ENCODE measurements at regions not wholly inside any gene's neighbourhood (a gene's known extent, or its start where the extent isn't known, plus 50 kb on each side); places are given as distances from the start of the nearest gene placed in this dataset.

DNA sequence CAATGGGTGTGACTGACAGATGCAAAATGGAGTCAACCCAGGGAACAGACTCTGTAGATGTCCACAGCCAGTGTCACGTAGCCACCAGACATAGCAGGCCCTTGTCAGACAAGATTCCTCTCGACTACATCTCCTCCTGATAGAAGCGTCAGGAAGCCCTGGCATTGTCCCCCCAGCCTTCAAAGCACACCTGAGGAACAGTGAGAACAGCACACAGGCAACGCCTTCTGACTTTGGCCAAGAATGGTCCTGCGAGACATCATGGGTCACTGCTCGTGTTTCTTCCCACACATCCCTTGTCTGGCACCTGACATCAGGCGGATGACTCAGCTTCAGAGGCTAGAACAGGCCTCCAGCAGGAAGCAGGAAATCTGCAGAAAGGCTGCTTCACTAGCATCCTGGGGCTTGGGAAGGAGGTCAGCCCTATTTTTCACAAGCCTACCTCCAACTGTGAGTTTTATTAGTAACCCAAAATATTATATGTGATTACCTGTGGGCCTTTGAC, 52.8 kb upstream of the GPR26 start:
- TF ChIP-seq, protein P1, sequence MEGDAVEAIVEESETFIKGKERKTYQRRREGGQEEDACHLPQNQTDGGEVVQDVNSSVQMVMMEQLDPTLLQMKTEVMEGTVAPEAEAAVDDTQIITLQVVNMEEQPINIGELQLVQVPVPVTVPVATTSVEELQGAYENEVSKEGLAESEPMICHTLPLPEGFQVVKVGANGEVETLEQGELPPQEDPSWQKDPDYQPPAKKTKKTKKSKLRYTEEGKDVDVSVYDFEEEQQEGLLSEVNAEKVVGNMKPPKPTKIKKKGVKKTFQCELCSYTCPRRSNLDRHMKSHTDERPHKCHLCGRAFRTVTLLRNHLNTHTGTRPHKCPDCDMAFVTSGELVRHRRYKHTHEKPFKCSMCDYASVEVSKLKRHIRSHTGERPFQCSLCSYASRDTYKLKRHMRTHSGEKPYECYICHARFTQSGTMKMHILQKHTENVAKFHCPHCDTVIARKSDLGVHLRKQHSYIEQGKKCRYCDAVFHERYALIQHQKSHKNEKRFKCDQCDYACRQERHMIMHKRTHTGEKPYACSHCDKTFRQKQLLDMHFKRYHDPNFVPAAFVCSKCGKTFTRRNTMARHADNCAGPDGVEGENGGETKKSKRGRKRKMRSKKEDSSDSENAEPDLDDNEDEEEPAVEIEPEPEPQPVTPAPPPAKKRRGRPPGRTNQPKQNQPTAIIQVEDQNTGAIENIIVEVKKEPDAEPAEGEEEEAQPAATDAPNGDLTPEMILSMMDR (IDR thresholded peaks at IDR 0.05) = no peak
- TF ChIP-seq POLR2A (IDR thresholded peaks at IDR 0.05) (no peak), POLR2AphosphoS5 (IDR thresholded peaks at IDR 0.05) (no peak)
